Activated naive CD8-positive, alpha-beta T cell treated with anti-CD3 and anti-CD28 coated beads, Interleukin-2, amount 50 U/mL, for 24 hours (primary cell): ENCODE measurements at regions not wholly inside any gene's neighbourhood (a gene's known extent, or its start where the extent isn't known, plus 50 kb on each side); places are given as distances from the start of the nearest gene placed in this dataset.

Experiments
- ATAC-seq: fragments of 150-1000 bp; cut with Tn5 transposase; one replicate; pipeline ENCODE4 v1.10.0; 2021
- DNase-seq: peaks from one replicate; pipeline ENCODE4 v3.0.0; 2021
- H3K27ac Mint-ChIP-seq: one replicate; pipeline ENCODE4 v1.8.0; 2021; ENCODE audit warnings: mild to moderate bottlenecking, mixed read lengths
- H3K27me3 Mint-ChIP-seq: one replicate; pipeline ENCODE4 v1.8.0; 2021; ENCODE audit warnings: mixed read lengths
- H3K36me3 Mint-ChIP-seq: one replicate; pipeline ENCODE4 v1.8.0; 2021; ENCODE audit warnings: low read depth, mixed read lengths
- H3K4me1 Mint-ChIP-seq: one replicate; pipeline ENCODE4 v1.8.0; 2021; ENCODE audit warnings: mixed read lengths
- H3K4me3 Mint-ChIP-seq: one replicate; pipeline ENCODE4 v1.8.0; 2021; ENCODE audit warnings: mild to moderate bottlenecking, moderate library complexity, mixed read lengths
- H3K9me3 Mint-ChIP-seq: one replicate; pipeline ENCODE4 v1.8.0; 2021; ENCODE audit warnings: mixed read lengths

- no peaks in the 10 kb centered on the region for H3K4me1 Mint-ChIP-seq
- DNase-seq (no peak), ATAC-seq (no peak)
These were observed 1028.1 kb upstream of the EEF2KMT start for GRCh38 chr16:6125483-6126259.

GRCh38 chr16:6124136-6124535 is 1026.5 kb upstream of the EEF2KMT start:
- H3K9me3 Mint-ChIP-seq, result peaks cover under 1% of the 10 kb centered on the region
- H3K4me1 Mint-ChIP-seq, result no peaks in the 10 kb centered on the region

More at GRCh38 chr16:6125483-6126259, 1028.1 kb upstream of the EEF2KMT start:
- Mint-ChIP-seq H3K27me3 (no peaks in the 10 kb centered on the region), H3K27ac (no peak overlapping the region), H3K9me3 (peaks cover 8% of the 10 kb centered on the region), H3K36me3 (no peaks in the 10 kb centered on the region), H3K4me3 (no peak overlapping the region)

DNA sequence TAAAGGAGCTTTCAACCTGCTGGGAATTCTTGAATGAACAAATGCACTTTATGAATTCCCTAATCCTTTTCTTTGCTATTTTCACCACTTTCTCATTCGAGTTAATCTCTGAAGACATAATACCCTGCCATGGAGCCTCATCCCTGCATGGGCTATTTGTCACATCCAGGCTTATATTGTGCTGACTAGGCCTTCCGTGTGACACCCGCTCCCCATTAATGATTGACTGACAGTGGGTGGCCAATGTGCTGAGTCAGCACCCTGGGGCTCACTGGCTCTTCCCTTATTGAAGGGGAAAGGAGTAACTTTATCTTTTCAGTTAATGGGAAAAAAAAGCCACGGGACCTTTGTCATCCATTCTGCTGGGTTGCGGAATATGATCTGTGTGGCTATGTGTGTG is 1024.8 kb upstream of the EEF2KMT start:
- Mint-ChIP-seq H3K9me3 (no peaks in the 10 kb centered on the region), H3K27ac (no peak overlapping the region), H3K4me3 (no peak overlapping the region), H3K4me1 (no peaks in the 10 kb centered on the region), H3K27me3 (no peaks in the 10 kb centered on the region), H3K36me3 (no peaks in the 10 kb centered on the region)
- DNase-seq (no peak), ATAC-seq (no peak)

More at GRCh38 chr16:6124136-6124535, 1026.5 kb upstream of the EEF2KMT start:
- no peaks in the 10 kb centered on the region for H3K36me3 Mint-ChIP-seq
- H3K4me3 Mint-ChIP-seq, result no peak overlapping the region
- DNase-seq, result no peak
- ATAC-seq, result no peak
- H3K27me3 Mint-ChIP-seq, result no peaks in the 10 kb centered on the region
- no peak overlapping the region for H3K27ac Mint-ChIP-seq

DNA sequence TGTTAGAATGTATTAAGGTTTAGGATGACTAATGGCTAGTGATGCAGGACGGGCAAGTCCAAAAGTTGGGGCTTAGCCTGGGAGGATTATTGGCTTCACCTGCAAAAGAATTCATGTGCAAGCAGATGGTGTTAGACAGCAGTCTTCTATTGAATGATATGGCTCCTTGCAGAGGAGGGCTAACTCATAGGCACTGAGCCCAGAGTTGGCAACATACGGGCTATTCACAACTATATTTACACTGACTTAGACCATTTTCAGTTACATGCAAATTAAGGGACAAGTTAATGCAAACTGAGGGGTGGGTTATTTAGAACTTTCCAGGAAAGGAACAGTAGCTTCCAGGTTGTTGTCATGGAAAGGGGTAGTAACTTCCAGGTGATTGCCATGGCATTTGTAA is 1017.1 kb upstream of the EEF2KMT start:
- Mint-ChIP-seq H3K9me3 (peaks cover 4% of the 10 kb centered on the region), H3K36me3 (no peaks in the 10 kb centered on the region)

DNA sequence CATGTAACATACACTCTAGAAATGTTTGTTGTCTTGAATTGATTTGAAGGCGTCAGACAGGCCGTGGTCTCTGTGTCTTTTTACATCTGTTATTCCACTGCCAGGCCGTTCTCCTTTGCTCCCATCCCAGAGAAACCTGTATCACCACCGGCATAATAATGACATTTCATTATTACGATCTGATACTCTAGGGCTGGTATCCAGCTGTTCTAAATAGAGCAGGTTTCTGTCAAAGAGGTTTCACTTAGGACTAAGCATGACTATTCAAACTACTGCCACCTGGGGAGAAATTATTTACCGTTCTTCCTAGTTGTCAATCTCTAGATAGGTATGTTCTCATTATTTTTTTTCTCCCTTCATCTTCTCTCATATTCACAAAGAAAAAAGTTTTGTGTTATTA is 1016.2 kb upstream of the EEF2KMT start:
- Mint-ChIP-seq H3K36me3 (no peaks in the 10 kb centered on the region), H3K27ac (no peak overlapping the region), H3K9me3 (peaks cover 4% of the 10 kb centered on the region), H3K4me3 (no peak overlapping the region), H3K4me1 (no peaks in the 10 kb centered on the region), H3K27me3 (no peaks in the 10 kb centered on the region)
- ATAC-seq (no peak), DNase-seq (no peak)

More for the DNA sequence above, 1017.1 kb upstream of the EEF2KMT start:
- ATAC-seq (no peak), DNase-seq (no peak)
- Mint-ChIP-seq H3K4me1 (no peaks in the 10 kb centered on the region), H3K27me3 (no peaks in the 10 kb centered on the region), H3K4me3 (no peak overlapping the region), H3K27ac (no peak overlapping the region)

DNA sequence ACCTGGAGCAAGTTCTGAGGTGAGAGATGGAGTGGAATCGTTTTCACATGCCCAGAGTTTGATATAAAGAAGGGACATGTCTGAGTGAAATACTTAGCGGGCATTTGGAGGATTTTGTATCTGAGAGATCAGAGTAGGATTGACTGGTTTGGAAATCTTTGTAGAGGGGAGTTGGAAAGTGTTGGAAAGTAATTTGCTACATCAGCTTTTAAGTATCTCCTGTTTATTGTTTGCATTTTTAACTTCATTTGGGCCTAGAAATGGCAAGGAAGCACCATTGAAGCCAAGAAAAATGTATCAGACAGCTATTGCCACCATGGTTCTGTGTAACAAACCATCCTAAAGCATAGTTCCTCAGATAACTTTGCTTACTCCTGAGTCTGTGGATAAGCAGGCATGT is 1015.1 kb upstream of the EEF2KMT start:
- Mint-ChIP-seq H3K27me3 (no peaks in the 10 kb centered on the region), H3K4me3 (no peak overlapping the region), H3K9me3 (peaks cover 4% of the 10 kb centered on the region), H3K27ac (no peak overlapping the region), H3K4me1 (no peaks in the 10 kb centered on the region), H3K36me3 (no peaks in the 10 kb centered on the region)
- no peak for ATAC-seq
- DNase-seq, result no peak

GRCh38 chr16:6111390-6111789 is 1013.8 kb upstream of the EEF2KMT start:
- H3K27me3 Mint-ChIP-seq, result no peaks in the 10 kb centered on the region
- no peak overlapping the region for H3K27ac Mint-ChIP-seq
- no peak overlapping the region for H3K4me3 Mint-ChIP-seq
- H3K9me3 Mint-ChIP-seq, result peaks cover 10% of the 10 kb centered on the region
- no peaks in the 10 kb centered on the region for H3K4me1 Mint-ChIP-seq
- no peak for DNase-seq
- ATAC-seq, result no peak
- no peaks in the 10 kb centered on the region for H3K36me3 Mint-ChIP-seq

DNA sequence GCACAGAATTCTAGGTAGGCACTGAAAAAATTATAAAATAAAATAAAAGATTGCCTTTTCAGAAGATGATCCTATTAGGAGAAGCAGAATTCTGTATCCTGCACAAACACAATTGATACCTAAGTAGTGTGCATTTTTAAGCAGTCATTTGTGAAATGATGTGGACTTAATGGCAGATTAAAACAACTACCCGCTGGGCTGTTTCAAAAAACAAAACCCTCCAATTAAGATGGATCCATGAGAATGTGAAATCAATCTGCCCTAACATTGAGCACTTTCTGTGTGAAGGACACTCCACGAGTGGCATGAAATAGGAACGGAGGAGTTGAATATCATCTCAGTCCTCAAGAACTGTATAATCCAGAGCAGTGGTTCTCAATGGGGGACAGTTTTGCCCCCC is 1012.8 kb upstream of the EEF2KMT start:
- ATAC-seq (no peak), DNase-seq (no peak)
- Mint-ChIP-seq H3K4me3 (no peak overlapping the region), H3K27ac (no peak overlapping the region), H3K4me1 (no peaks in the 10 kb centered on the region), H3K36me3 (no peaks in the 10 kb centered on the region), H3K27me3 (no peaks in the 10 kb centered on the region), H3K9me3 (peaks cover 10% of the 10 kb centered on the region)

DNA sequence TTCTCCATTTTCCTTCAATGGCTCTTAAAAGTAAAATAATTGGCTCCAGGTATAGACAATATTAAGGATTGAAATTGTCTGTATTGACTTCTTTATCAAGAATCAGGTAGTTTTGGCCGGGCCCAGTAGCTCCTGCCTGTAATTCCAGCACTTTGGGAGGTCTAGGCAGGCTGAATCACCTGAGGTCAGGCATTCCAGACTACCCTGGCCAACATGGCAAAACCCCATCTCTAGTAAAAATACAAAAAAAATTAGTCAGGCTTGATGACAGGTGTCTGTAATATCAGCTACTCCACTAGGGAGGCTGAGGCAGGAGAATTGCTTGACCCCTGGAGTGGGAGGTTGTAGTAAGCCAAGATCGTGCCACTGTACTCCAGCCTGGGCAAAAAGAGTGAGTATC is 1008.5 kb upstream of the EEF2KMT start:
- H3K27me3 Mint-ChIP-seq, result no peaks in the 10 kb centered on the region
- ATAC-seq (no peak), DNase-seq (no peak)
- H3K9me3 Mint-ChIP-seq, result peaks cover 20% of the 10 kb centered on the region
- no peak overlapping the region for H3K27ac Mint-ChIP-seq
- H3K36me3 Mint-ChIP-seq, result no peaks in the 10 kb centered on the region
- no peak overlapping the region for H3K4me3 Mint-ChIP-seq
- no peaks in the 10 kb centered on the region for H3K4me1 Mint-ChIP-seq

GRCh38 chr16:6105115-6105514 is 1007.5 kb upstream of the EEF2KMT start:
- no peak for ATAC-seq
- no peaks in the 10 kb centered on the region for H3K27me3 Mint-ChIP-seq
- no peak overlapping the region for H3K4me3 Mint-ChIP-seq
- H3K27ac Mint-ChIP-seq, result no peak overlapping the region
- H3K4me1 Mint-ChIP-seq, result no peaks in the 10 kb centered on the region
- no peaks in the 10 kb centered on the region for H3K36me3 Mint-ChIP-seq
- no peak for DNase-seq
- peaks cover 20% of the 10 kb centered on the region for H3K9me3 Mint-ChIP-seq

DNA sequence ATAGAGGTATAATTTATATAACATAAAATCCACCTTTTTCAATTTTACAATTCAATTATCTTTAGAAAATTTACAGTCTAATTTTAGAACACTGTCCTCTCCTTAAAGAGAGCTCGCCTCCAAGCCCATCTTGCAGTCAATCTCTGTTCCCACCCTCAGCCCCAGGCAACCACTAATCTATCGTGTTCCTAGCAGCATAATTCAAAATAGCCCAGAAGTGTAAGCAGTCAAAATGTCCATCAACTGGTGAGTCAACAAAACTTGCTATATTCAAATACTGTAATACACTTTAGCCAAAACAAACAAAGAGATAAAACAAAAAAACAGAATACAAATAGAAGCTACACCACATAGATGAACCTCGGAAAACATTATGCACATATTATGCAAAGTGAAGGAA is 1006.8 kb upstream of the EEF2KMT start:
- no peaks in the 10 kb centered on the region for H3K4me1 Mint-ChIP-seq
- no peaks in the 10 kb centered on the region for H3K36me3 Mint-ChIP-seq
- peaks cover 23% of the 10 kb centered on the region for H3K9me3 Mint-ChIP-seq
- ATAC-seq (no peak), DNase-seq (no peak)
- H3K27ac Mint-ChIP-seq, result no peak overlapping the region
- H3K27me3 Mint-ChIP-seq, result no peaks in the 10 kb centered on the region
- H3K4me3 Mint-ChIP-seq, result no peak overlapping the region

DNA sequence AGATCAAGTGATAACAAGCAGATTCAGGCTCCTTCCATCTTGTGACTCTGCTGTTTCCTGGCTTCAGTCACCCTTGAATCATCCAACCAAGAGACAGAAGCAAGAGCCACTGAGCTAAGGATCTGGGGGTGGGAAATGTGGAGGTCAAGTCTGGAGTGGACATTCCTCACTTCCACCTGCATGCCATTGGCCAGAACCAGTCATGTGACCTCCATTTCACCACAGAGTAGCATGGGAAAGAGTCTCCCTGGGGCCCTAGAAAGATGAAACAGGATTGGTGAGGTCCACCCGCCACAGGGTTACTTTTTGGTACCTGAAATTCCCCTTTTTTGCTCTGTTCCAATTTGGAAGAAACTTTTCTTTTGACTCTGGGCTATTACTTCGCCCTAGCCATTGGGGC is 1006.0 kb upstream of the EEF2KMT start:
- no peaks in the 10 kb centered on the region for H3K27me3 Mint-ChIP-seq
- no peak for DNase-seq

DNA sequence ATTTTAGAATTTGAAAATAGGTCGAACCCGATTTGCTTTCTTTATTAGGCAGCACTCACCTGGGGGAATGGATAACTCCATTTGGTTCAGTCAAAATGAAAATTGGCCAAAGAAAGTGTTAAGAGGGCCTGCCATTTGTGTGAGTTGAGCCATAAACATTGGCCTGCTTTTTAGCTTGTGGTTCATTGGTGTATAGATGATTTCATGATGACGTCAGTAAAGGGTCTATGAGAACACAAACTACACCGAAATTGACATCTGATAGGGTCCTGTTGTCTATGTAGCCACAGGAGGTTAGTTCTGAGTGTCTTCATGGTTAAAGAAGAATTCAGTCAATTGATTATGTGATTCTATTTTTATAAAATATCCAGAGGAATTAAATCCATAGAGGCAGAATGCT is 1001.5 kb upstream of the EEF2KMT start:
- no peaks in the 10 kb centered on the region for H3K36me3 Mint-ChIP-seq
- ATAC-seq, result no peak
- no peaks in the 10 kb centered on the region for H3K4me1 Mint-ChIP-seq

More for the DNA sequence above, 1006.0 kb upstream of the EEF2KMT start:
- Mint-ChIP-seq H3K4me3 (no peak overlapping the region), H3K4me1 (no peaks in the 10 kb centered on the region), H3K36me3 (no peaks in the 10 kb centered on the region), H3K27ac (no peak overlapping the region), H3K9me3 (peaks cover 28% of the 10 kb centered on the region)
- ATAC-seq, result no peak

DNA sequence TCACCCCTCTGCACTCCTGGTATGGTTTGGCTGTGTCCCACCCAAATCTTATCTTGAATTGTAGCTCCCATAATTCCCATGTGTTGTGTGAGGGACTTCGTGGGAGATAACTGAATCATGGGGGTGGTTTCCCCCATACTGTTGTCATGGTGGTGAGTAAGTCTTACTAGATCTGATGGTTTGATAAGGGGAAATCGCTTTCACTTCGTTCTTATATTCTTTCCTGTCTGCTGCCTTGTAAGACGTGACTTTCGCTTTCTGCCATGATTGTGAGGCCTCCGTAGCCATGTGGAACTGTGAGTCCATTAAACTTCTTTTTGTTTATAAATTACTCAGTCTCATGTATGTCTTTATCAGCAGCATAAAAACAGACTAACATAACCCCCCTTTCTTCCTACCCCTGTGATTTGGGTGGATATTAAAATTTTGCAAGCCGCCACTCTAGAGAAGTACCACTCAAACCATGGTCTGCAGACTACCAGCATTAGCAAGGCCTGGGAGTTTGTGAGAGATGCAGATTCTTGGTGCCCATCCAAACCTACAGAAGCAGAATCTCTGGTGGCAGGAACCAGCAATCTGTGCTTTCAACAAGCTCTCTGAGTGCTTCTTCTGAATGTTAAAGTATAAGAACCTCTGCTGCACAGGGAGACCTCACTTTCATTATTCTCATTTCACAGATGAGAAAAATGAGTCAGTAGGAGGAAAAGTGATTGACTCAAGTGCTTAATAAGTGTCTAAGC is 999.5 kb upstream of the EEF2KMT start:
- Mint-ChIP-seq H3K9me3 (peaks cover 19% of the 10 kb centered on the region), H3K36me3 (no peaks in the 10 kb centered on the region), H3K4me3 (no peak overlapping the region), H3K4me1 (no peaks in the 10 kb centered on the region), H3K27me3 (no peaks in the 10 kb centered on the region), H3K27ac (no peak overlapping the region)
- DNase-seq (no peak), ATAC-seq (no peak)

More for the DNA sequence above, 1001.5 kb upstream of the EEF2KMT start:
- peaks cover 23% of the 10 kb centered on the region for H3K9me3 Mint-ChIP-seq
- DNase-seq, result no peak
- no peak overlapping the region for H3K4me3 Mint-ChIP-seq
- no peaks in the 10 kb centered on the region for H3K27me3 Mint-ChIP-seq
- H3K27ac Mint-ChIP-seq, result no peak overlapping the region

GRCh38 chr16:6095414-6095813 is 997.8 kb upstream of the EEF2KMT start:
- no peaks in the 10 kb centered on the region for H3K4me1 Mint-ChIP-seq
- H3K27ac Mint-ChIP-seq, result no peak overlapping the region
- H3K27me3 Mint-ChIP-seq, result no peaks in the 10 kb centered on the region
- ATAC-seq (no peak), DNase-seq (no peak)
- H3K36me3 Mint-ChIP-seq, result no peaks in the 10 kb centered on the region
- H3K9me3 Mint-ChIP-seq, result peaks cover 22% of the 10 kb centered on the region
- no peak overlapping the region for H3K4me3 Mint-ChIP-seq
